ENCODE measurements at regions not wholly inside any gene's neighbourhood (a gene's known extent, or its start where the extent isn't known, plus 50 kb on each side); places are given as distances from the start of the nearest gene placed in this dataset.

- Histone ChIP-seq H2BK20ac (ENCODE audit: low read depth, low read length) (no peak overlapping the region), H4K8ac (ENCODE audit: low read depth in 2 of 2, low read length in 2 of 2) (no peak overlapping the region), H3K4me2 (ENCODE audit: low read depth, low read length) (no peak overlapping the region), H4K20me1 (ENCODE audit: insufficient read depth, low read length) (no peaks in the 10 kb centered on the region), H3K27ac (ENCODE audit: insufficient read depth, low read length) (no peak overlapping the region), H2BK120ac (ENCODE audit: low read depth, low read length) (no peak overlapping the region), H3K9ac (ENCODE audit: low read depth, low read length) (no peak overlapping the region), H3K4ac (ENCODE audit: low read depth, low read length) (no peak overlapping the region), H2BK15ac (ENCODE audit: low read depth, low read length) (no peak overlapping the region), H2BK5ac (ENCODE audit: low read depth, low read length, poor library complexity, severe bottlenecking) (no peak overlapping the region), H4K91ac (ENCODE audit: insufficient read depth, low read depth, low read length) (no peak overlapping the region), H3K14ac (replicated peaks; ENCODE audit: low read depth, low read length) (no peak overlapping the region), H2AFZ (replicated peaks; ENCODE audit: low read length, poor library complexity) (no peak overlapping the region), H3K56ac (ENCODE audit: extremely low read depth, insufficient read depth, low read length) (no peak overlapping the region), H2AK5ac (ENCODE audit: low read depth, low read length) (no peak overlapping the region), H3K36me3 (ENCODE audit: control insufficient read depth, insufficient read depth, low read length) (no peaks in the 10 kb centered on the region), H3K27me3 (ENCODE audit: control insufficient read depth, insufficient read depth, low read length) (no peaks in the 10 kb centered on the region), H4K5ac (ENCODE audit: low read depth, low read length) (no peak overlapping the region), H3K4me3 (ENCODE audit: insufficient read depth, low read depth, low read length) (no peak overlapping the region), H3K23ac (ENCODE audit: low read depth, low read length) (no peak overlapping the region), H2AK9ac (replicated peaks; ENCODE audit: low read depth, low read length, poor library complexity) (no peak overlapping the region), H3K18ac (ENCODE audit: low read depth, low read length) (no peak overlapping the region), H3K79me1 (ENCODE audit: low read depth in 1 of 2, low read length in 2 of 2) (no peaks in the 10 kb centered on the region), H3K4me1 (ENCODE audit: control insufficient read depth, insufficient read depth, low read length) (no peaks in the 10 kb centered on the region), H3K9me1 (ENCODE audit: insufficient read depth, low read length) (no peaks in the 10 kb centered on the region), H3K9me3 (ENCODE audit: control insufficient read depth, insufficient read depth, low read length) (no peaks in the 10 kb centered on the region)
- ATAC-seq (ENCODE audit: low read depth) (no peak), DNase-seq (no peak)
- WGBS, 2 experiments (ENCODE audit: extremely low coverage in 2 of 2, insufficient read length in 1 of 2), result no CpG with 5 or more reads among the region's 5 CpGs
- intact Hi-C loops (cut with micrococcal nuclease), result no loop called here
- ChIA-PET POLR2A (ENCODE audit: unreplicated experiment) (no interaction called here), CTCF (no interaction called here)
- dilution Hi-C loops (cut with HindIII; ENCODE audit: low sequenced_read_pairs, unreplicated experiment), result no loop called here
- in situ Hi-C loops (cut with MboI; ENCODE audit: low sequenced_read_pairs), result no loop called here
- no TSS peak for BruUV-seq (replicated peaks)
- TF ChIP-seq ELK1 (IDR thresholded peaks at IDR 0.05; ENCODE audit: borderline replicate concordance, low read depth, low read length), result no peak
These were observed 714.7 kb upstream of the PCDH20 start for GRCh38 chr13:62130062-62130970.
